ENCODE measurements at regions not wholly inside any gene's neighbourhood (a gene's known extent, or its start where the extent isn't known, plus 50 kb on each side); places are given as distances from the start of the nearest gene placed in this dataset.
"Not testable (repeated sequence)": the region's sequence is repeated elsewhere in the genome, so short reads cannot be mapped to it uniquely, and the experiment has no call there.

GRCh38 chr2:89833780-89834117 is 1142.3 kb downstream of the RPIA start:
- DNase-seq = peak in 1 of 2 donors; percentile 23
- Histone ChIP-seq H3K36me3 (no peaks in the 10 kb centered on the region), H3K4me1 (no peaks in the 10 kb centered on the region), H3K27me3 (no peaks in the 10 kb centered on the region), H3K27ac (no peak overlapping the region), H3K4me3 (no peak overlapping the region), H3K9me3 (peaks cover 0 to 39% (median 11%) of the 10 kb centered on the region in 4 donors)
- no peak for TF ChIP-seq EP300 (IDR thresholded peaks at IDR 0.05)
- TF ChIP-seq, protein P1, sequence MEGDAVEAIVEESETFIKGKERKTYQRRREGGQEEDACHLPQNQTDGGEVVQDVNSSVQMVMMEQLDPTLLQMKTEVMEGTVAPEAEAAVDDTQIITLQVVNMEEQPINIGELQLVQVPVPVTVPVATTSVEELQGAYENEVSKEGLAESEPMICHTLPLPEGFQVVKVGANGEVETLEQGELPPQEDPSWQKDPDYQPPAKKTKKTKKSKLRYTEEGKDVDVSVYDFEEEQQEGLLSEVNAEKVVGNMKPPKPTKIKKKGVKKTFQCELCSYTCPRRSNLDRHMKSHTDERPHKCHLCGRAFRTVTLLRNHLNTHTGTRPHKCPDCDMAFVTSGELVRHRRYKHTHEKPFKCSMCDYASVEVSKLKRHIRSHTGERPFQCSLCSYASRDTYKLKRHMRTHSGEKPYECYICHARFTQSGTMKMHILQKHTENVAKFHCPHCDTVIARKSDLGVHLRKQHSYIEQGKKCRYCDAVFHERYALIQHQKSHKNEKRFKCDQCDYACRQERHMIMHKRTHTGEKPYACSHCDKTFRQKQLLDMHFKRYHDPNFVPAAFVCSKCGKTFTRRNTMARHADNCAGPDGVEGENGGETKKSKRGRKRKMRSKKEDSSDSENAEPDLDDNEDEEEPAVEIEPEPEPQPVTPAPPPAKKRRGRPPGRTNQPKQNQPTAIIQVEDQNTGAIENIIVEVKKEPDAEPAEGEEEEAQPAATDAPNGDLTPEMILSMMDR (IDR thresholded peaks at IDR 0.05) = no peak
- TF ChIP-seq POLR2A (IDR thresholded peaks at IDR 0.05) = no peak
- no peak for TF ChIP-seq POLR2AphosphoS5 (IDR thresholded peaks at IDR 0.05)
- WGBS, 5 donors = 62 to 70% (median 66%) methylated on average over 4 of the region's 4 CpGs
- intact Hi-C loops (cut with DNase I; ENCODE audit: low total_unique reads) = no loop called here

GRCh38 chr2:89834306-89834705 is 1142.8 kb downstream of the RPIA start:
- no peak overlapping the region for H3K4me3 ChIP-seq
- no peaks in the 10 kb centered on the region for H3K36me3 ChIP-seq
- no peaks in the 10 kb centered on the region for H3K27me3 ChIP-seq
- no peak overlapping the region for H3K27ac ChIP-seq
- peaks cover 0 to 41% (median 11%) of the 10 kb centered on the region in 4 donors for H3K9me3 ChIP-seq
- intact Hi-C loops (cut with DNase I; ENCODE audit: low total_unique reads) = no loop called here
- no peak for DNase-seq
- 65 to 73% (median 67%) methylated on average over 7 of the region's 7 CpGs for WGBS, 5 donors
- TF ChIP-seq POLR2AphosphoS5 (IDR thresholded peaks at IDR 0.05) (no peak), EP300 (IDR thresholded peaks at IDR 0.05) (no peak), POLR2A (IDR thresholded peaks at IDR 0.05) (no peak)
- TF ChIP-seq, protein P1 (IDR thresholded peaks at IDR 0.05) = no peak
- H3K4me1 ChIP-seq = no peaks in the 10 kb centered on the region

DNA sequence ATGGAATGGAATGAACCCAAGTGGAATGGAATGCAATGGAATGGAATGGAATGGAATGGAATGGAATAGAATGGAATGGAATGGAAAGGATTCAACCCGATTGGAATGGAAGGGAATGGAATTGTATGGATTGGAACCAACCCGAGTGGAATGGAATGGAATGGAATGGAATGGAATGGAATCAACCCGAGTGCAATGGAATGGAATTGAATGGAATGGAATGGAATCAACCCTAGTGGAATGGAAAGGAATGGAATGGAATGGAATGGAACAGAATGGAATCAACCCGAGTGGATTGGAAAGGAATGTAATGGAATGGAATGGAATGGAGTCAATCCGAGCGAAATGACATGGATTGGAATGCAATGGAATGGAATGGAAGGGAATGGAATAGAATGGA is 1144.9 kb downstream of the RPIA start:
- H3K9me3 ChIP-seq = peaks cover 0 to 54% (median 8%) of the 10 kb centered on the region in 4 donors
- H3K4me3 ChIP-seq; intact Hi-C loops (cut with DNase I; ENCODE audit: low total_unique reads); H3K4me1 ChIP-seq; H3K27me3 ChIP-seq; H3K27ac ChIP-seq; H3K36me3 ChIP-seq: not testable (repeated sequence)
- 68 to 73% (median 70%) methylated on average over 6 of the region's 6 CpGs for WGBS, 5 donors
- peak in 1 of 2 donors; percentile 52 for DNase-seq

DNA sequence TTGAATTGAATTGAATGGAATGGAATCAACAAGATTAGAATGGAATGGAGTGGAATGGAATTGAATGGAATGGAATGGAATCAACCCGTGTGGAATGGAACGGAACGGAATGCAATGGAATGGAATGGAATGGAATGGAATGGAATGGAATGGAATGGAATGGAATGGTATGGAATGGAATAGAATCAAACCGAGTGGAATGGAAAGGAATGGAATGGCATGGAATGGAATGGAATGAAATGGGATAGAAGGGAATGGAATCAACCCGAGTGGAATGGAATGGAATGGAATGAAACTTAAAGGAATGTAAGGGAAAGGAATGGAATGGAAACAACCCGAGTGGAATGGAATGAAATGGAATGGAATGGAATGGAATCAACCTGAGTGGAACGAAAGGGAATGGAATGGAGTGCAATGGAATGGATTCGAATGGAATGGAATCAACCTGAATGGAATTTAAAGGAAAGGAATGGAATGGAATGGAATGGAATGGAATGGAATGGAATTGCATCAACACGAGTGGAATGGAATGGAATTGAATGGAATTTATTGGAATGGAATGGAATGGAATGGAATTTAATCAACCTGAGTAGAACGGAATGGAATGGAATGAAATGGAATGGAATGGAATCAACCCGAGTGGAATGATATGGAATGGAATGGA is 1146.6 kb downstream of the RPIA start:
- no peak for DNase-seq
- Histone ChIP-seq H3K9me3 (peaks cover 0 to 54% (median 4%) of the 10 kb centered on the region in 4 donors), H3K4me3 (no peak overlapping the region), H3K4me1 (no peaks in the 10 kb centered on the region), H3K27me3 (no peaks in the 10 kb centered on the region), H3K36me3 (no peaks in the 10 kb centered on the region), H3K27ac (no peak overlapping the region)
- 60 to 66% (median 62%) methylated on average over 11 of the region's 11 CpGs for WGBS, 5 donors
- TF ChIP-seq POLR2A (IDR thresholded peaks at IDR 0.05) (no peak), EP300 (IDR thresholded peaks at IDR 0.05) (no peak), POLR2AphosphoS5 (IDR thresholded peaks at IDR 0.05) (no peak)
- TF ChIP-seq, protein P1 (IDR thresholded peaks at IDR 0.05) = no peak
- intact Hi-C loops (cut with DNase I; ENCODE audit: low total_unique reads) = no loop called here

DNA sequence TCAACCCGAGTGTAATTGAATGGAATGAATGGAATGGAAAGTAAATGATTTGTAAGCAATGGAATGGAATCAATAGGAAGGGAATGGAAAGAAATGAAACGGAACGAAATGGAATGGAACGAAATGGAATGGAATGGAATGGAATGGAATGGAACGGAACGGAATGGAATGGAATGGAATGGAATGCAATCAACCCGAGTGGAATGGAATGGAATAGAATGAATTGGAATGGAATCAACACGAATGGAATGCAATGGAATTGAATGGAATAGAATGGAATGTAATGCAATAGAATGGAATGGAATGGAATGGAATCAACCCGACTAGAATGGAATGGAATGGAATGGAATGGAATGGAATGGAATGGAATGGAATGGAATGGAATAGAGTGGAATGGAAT is 1148.7 kb downstream of the RPIA start:
- H3K4me3 ChIP-seq; H3K27ac ChIP-seq; H3K27me3 ChIP-seq; intact Hi-C loops (cut with DNase I; ENCODE audit: low total_unique reads); H3K4me1 ChIP-seq; H3K36me3 ChIP-seq: not testable (repeated sequence)
- peaks cover 0 to 44% (median 4%) of the 10 kb centered on the region in 4 donors for H3K9me3 ChIP-seq
- peak in 1 of 2 donors; percentile 40 for DNase-seq
- WGBS, 5 donors = 68 to 73% (median 71%) methylated on average over 9 of the region's 9 CpGs

DNA sequence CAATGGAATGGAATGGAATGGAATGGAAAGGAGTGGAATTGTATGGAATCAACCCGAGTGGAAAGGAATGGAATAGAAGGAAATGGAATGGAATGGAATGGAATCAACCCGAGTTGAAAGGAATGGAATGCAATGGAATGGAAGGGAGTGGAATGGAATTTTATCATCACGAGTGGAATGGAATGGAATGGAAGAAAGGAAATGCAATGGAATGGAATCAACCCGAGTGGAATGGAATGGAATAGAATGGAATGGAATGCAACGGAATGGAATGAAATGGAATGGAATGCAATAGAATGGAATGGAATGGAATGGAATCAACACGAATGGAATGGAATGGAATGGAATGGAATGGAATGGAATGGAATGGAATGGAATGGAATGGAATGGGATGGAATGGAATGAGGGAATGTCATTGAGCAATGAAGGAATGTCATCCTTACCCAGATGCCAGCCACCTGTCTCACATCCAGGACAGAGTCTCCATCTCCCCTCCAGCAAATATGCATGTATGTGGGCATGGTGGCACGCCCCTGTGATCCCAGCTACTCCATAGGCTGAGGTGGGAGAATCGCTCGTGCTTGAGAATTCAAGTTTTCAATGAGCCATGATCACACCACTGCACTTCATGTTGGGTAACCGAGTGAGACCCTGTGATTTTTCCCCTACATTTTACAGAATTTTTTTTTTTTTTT is 1149.5 kb downstream of the RPIA start:
- H3K4me3 ChIP-seq; intact Hi-C loops (cut with DNase I; ENCODE audit: low total_unique reads): not testable (repeated sequence)

More for the DNA sequence above, 1149.5 kb downstream of the RPIA start:
- H3K4me1 ChIP-seq, DNase-seq, H3K36me3 ChIP-seq, H3K27me3 ChIP-seq, H3K27ac ChIP-seq: not testable (repeated sequence)
- WGBS, 5 donors = 51 to 68% (median 54%) methylated on average over 10 of the region's 10 CpGs
- H3K9me3 ChIP-seq = peaks cover 0 to 37% (median 4%) of the 10 kb centered on the region in 4 donors

Data from stomach (tissue), 8 donors.